ENCODE measurements at regions not wholly inside any gene's neighbourhood (a gene's known extent, or its start where the extent isn't known, plus 50 kb on each side); places are given as distances from the start of the nearest gene placed in this dataset.

GRCh38 chr14:85239791-85240190 is 290.2 kb upstream of the FLRT2 start:
- DNase-seq = no peak
- Mint-ChIP-seq H3K36me3 (no peaks in the 10 kb centered on the region), H3K4me3 (no peak overlapping the region), H3K9me3 (no peaks in the 10 kb centered on the region), H3K27me3 (ENCODE audit: low read depth in 3 of 3) (peaks cover 0 to 2% (median 0%) of the 10 kb centered on the region in 3 donors), H3K27ac (no peak overlapping the region), H3K4me1 (peaks cover 2% of the 10 kb centered on the region)
- Histone ChIP-seq H3K4me1 (ENCODE audit: control insufficient read depth in 1 of 2, insufficient read depth in 2 of 2, low read length in 2 of 2) (no peaks in the 10 kb centered on the region), H3K9ac (ENCODE audit: insufficient read depth, low read length, poor library complexity, severe bottlenecking) (no peak overlapping the region), H4K20me1 (ENCODE audit: insufficient read depth, low read length) (no peaks in the 10 kb centered on the region), H3K4me3 (replicated peaks in 1 of 3; ENCODE audit: low read depth in 2 of 3, low read length in 3 of 3) (no peak overlapping the region), H2AFZ (ENCODE audit: insufficient read depth, low read depth, low read length, poor library complexity, severe bottlenecking) (no peak overlapping the region), H3K4me2 (replicated peaks; ENCODE audit: extremely low read depth, low read length, poor library complexity, severe bottlenecking) (no peak overlapping the region), H3K27ac (ENCODE audit: low read depth in 1 of 2, low read length in 2 of 2) (no peak overlapping the region), H3K79me2 (ENCODE audit: insufficient read depth, low read length) (no peaks in the 10 kb centered on the region), H3K36me3 (replicated peaks in 1 of 2; ENCODE audit: control insufficient read depth in 1 of 2, insufficient read depth in 2 of 2, low read length in 2 of 2) (no peaks in the 10 kb centered on the region), H3K27me3 (ENCODE audit: control insufficient read depth in 2 of 2, insufficient read depth in 2 of 2, low read length in 2 of 2) (no peaks in the 10 kb centered on the region), H3K9me3 (replicated peaks in 1 of 2; ENCODE audit: control insufficient read depth in 1 of 2, insufficient read depth in 1 of 2, low read length in 2 of 2) (no peaks in the 10 kb centered on the region)
- intact Hi-C loops (cut with micrococcal nuclease) = no loop called here
- TF ChIP-seq CTCF (IDR thresholded peaks at IDR 0.05) = no peak
- WGBS (ENCODE audit: insufficient coverage) = no CpG with 5 or more reads among the region's 1 CpG

- no peaks in the 10 kb centered on the region for H3K79me2 ChIP-seq (ENCODE audit: insufficient read depth, low read length)
- no peak for TF ChIP-seq CTCF (IDR thresholded peaks at IDR 0.05)
- peaks cover 0 to 2% (median 0%) of the 10 kb centered on the region in 3 donors for H3K27me3 Mint-ChIP-seq (ENCODE audit: low read depth in 3 of 3)
- 96% methylated on average over 12 of the region's 14 CpGs for WGBS (ENCODE audit: insufficient coverage)
- no peak overlapping the region for H3K27ac Mint-ChIP-seq
- H3K36me3 Mint-ChIP-seq = no peaks in the 10 kb centered on the region
- no peaks in the 10 kb centered on the region for H3K27me3 ChIP-seq (ENCODE audit: control insufficient read depth in 2 of 2, insufficient read depth in 2 of 2, low read length in 2 of 2)
- no peak overlapping the region for H3K9ac ChIP-seq (ENCODE audit: insufficient read depth, low read length, poor library complexity, severe bottlenecking)
- no peaks in the 10 kb centered on the region for H3K9me3 Mint-ChIP-seq
- DNase-seq = no peak
- no peak overlapping the region for H2AFZ ChIP-seq (ENCODE audit: insufficient read depth, low read depth, low read length, poor library complexity, severe bottlenecking)
- no peaks in the 10 kb centered on the region for H3K4me1 ChIP-seq (ENCODE audit: control insufficient read depth in 1 of 2, insufficient read depth in 2 of 2, low read length in 2 of 2)
- H4K20me1 ChIP-seq (ENCODE audit: insufficient read depth, low read length) = no peaks in the 10 kb centered on the region
- H3K4me3 ChIP-seq (replicated peaks in 1 of 3; ENCODE audit: low read depth in 2 of 3, low read length in 3 of 3) = no peak overlapping the region
- no peak overlapping the region for H3K4me3 Mint-ChIP-seq
- no peak overlapping the region for H3K4me2 ChIP-seq (replicated peaks; ENCODE audit: extremely low read depth, low read length, poor library complexity, severe bottlenecking)
- peaks cover 2% of the 10 kb centered on the region for H3K4me1 Mint-ChIP-seq
- H3K27ac ChIP-seq (ENCODE audit: low read depth in 1 of 2, low read length in 2 of 2) = no peak overlapping the region
- no peaks in the 10 kb centered on the region for H3K9me3 ChIP-seq (replicated peaks in 1 of 2; ENCODE audit: control insufficient read depth in 1 of 2, insufficient read depth in 1 of 2, low read length in 2 of 2)
- no peaks in the 10 kb centered on the region for H3K36me3 ChIP-seq (replicated peaks in 1 of 2; ENCODE audit: control insufficient read depth in 1 of 2, insufficient read depth in 2 of 2, low read length in 2 of 2)
- intact Hi-C loops (cut with micrococcal nuclease) = no loop called here
Measured at GRCh38 chr14:85241022-85241855, 288.7 kb upstream of the FLRT2 start.

All from CD14-positive monocyte (primary cell).